Left ventricle myocardium inferior (tissue), 1 donor: ENCODE measurements at regions not wholly inside any gene's neighbourhood (a gene's known extent, or its start where the extent isn't known, plus 50 kb on each side); places are given as distances from the start of the nearest gene placed in this dataset.
"Not testable (repeated sequence)": the region's sequence is repeated elsewhere in the genome, so short reads cannot be mapped to it uniquely, and the experiment has no call there.

Experiments
- DNase-seq: peaks from one replicate; pipeline ENCODE4 v3.0.0-alpha.2; 2020
- H3K27ac ChIP-seq: fragments of 200-600 bp; replicated peaks from 2 replicates; pipeline ENCODE4 v1.8.0; 2021
- H3K27me3 ChIP-seq: fragments of 200-600 bp; 2 replicates; pipeline ENCODE4 v1.8.0; 2021; ENCODE audit warnings: low read depth
- H3K36me3 ChIP-seq: fragments of 200-600 bp; 2 replicates; pipeline ENCODE4 v1.8.0; 2021
- H3K4me1 ChIP-seq: fragments of 200-600 bp; 2 replicates; pipeline ENCODE4 v1.8.0; 2021
- H3K4me3 ChIP-seq: fragments of 200-600 bp; 2 replicates; pipeline ENCODE4 v1.8.0; 2021; ENCODE audit warnings: mild to moderate bottlenecking, moderate library complexity
- H3K9me3 ChIP-seq: fragments of 200-600 bp; replicated peaks from 2 replicates; pipeline ENCODE4 v1.8.0; 2021
- intact Hi-C: fragments of 100-400 bp; cut with micrococcal nuclease; formaldehyde crosslinking; loops from one replicate; pipeline ENCODE4 v1.11.0; 2022
- TF ChIP-seq, protein P1 (sequence below): fragments of 200-600 bp; IDR thresholded peaks from 2 replicates; pipeline ENCODE4 v1.8.0; 2021; ENCODE audit warnings: antibody characterized with exemption, mild to moderate bottlenecking, borderline replicate concordance
- donor health status: DM: no; HTN: yes; CAD: no; lungs with severe emphysema.

DNA sequence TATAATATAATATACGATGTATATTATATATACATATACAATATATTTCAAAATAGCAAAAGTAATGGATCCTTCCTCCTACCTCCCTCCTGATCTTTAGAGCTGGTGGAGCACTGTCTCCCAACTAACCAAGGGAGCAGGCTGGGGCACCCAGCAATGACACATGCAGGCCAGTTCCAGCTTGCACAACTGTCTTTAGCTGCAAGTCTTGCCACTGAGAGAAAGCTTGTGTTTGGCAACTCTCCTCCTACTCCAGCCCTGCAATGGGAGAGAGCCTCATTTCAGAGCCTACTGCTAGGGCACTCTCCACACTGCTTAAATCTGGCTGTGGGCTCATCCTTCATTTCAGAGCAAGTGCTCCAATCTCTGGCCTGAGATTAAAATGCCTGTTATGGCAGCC, 469.8 kb upstream of the OLFM3 start:
- no peaks in the 10 kb centered on the region for H3K9me3 ChIP-seq
- TF ChIP-seq, protein P1, sequence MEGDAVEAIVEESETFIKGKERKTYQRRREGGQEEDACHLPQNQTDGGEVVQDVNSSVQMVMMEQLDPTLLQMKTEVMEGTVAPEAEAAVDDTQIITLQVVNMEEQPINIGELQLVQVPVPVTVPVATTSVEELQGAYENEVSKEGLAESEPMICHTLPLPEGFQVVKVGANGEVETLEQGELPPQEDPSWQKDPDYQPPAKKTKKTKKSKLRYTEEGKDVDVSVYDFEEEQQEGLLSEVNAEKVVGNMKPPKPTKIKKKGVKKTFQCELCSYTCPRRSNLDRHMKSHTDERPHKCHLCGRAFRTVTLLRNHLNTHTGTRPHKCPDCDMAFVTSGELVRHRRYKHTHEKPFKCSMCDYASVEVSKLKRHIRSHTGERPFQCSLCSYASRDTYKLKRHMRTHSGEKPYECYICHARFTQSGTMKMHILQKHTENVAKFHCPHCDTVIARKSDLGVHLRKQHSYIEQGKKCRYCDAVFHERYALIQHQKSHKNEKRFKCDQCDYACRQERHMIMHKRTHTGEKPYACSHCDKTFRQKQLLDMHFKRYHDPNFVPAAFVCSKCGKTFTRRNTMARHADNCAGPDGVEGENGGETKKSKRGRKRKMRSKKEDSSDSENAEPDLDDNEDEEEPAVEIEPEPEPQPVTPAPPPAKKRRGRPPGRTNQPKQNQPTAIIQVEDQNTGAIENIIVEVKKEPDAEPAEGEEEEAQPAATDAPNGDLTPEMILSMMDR, result no peak

DNA sequence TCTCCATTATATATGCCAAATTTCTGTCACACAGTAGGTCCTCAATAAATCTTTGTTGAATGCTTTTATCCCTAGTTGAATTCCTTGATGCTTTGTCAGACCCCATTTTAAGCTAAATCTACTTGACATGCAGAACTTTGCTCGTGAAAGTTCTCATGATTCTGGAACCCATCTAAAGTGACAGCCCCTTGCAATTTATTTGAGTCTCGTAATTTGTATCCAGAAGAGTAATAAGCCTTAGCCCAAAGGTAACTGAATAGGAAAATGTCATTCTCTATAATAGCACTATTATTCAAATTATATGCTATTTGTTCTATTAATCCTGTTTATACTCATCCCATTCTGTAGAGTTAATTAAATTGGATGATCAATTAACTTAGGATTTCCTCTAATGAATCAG, 466.6 kb upstream of the OLFM3 start:
- no peak overlapping the region for H3K4me3 ChIP-seq
- H3K9me3 ChIP-seq, result no peaks in the 10 kb centered on the region
- H3K4me1 ChIP-seq, result no peaks in the 10 kb centered on the region
- no peak for DNase-seq
- H3K27me3 ChIP-seq, result no peaks in the 10 kb centered on the region
- intact Hi-C loops, result no loop called here
- H3K36me3 ChIP-seq, result no peaks in the 10 kb centered on the region
- TF ChIP-seq, protein P1, result no peak
- H3K27ac ChIP-seq, result no peak overlapping the region

More for the DNA sequence above, 469.8 kb upstream of the OLFM3 start:
- H3K4me1 ChIP-seq, result no peaks in the 10 kb centered on the region
- no peak overlapping the region for H3K27ac ChIP-seq
- DNase-seq, result no peak
- H3K36me3 ChIP-seq, result no peaks in the 10 kb centered on the region
- H3K4me3 ChIP-seq, result no peak overlapping the region
- no peaks in the 10 kb centered on the region for H3K27me3 ChIP-seq
- intact Hi-C loops, result no loop called here

DNA sequence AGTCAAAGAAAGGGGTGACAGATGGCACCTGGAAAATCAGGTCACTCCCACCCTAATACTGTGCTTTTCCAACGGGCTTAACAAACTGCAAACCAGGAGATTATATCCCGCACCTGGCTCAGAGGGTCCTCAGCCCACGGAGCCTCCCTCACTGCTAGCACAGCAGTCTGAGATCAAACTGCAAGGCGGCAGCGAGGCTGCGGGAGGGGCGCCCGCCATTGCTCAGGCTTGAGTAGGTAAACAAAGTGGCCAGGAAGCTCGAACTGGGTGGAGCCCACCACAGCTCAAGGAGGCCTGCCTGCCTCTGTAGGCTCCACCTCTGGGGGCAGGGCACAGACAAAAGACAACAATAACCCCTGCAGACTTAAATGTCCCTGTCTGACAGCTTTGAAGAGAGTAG, 445.6 kb upstream of the OLFM3 start:
- H3K4me3 ChIP-seq, H3K27ac ChIP-seq, DNase-seq, H3K36me3 ChIP-seq, H3K27me3 ChIP-seq, intact Hi-C loops, H3K4me1 ChIP-seq: not testable (repeated sequence)
- H3K9me3 ChIP-seq, result peaks cover 44% of the 10 kb centered on the region

DNA sequence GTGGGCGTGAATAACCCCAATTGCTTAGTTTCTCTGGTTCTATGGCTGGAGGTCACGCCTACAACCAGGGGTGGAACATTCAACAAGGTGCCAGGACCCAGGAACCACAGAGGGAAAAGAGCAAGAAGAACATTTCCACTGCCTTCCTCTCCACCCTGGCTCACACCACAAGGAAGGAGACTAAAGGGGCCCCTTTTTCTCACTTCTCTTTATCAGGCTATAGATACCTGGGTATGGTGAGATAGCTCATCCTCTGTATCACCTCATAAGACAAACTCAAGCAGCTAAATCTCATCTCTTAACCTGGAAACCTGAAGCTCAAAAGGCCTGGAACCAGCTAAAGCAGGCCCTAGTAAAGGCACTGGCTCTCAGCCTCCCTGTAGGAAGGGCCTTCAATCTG, 438.8 kb upstream of the OLFM3 start:
- Histone ChIP-seq H3K4me3 (no peak overlapping the region), H3K36me3 (no peaks in the 10 kb centered on the region), H3K9me3 (peaks cover 52% of the 10 kb centered on the region), H3K4me1 (no peaks in the 10 kb centered on the region), H3K27me3 (no peaks in the 10 kb centered on the region), H3K27ac (no peak overlapping the region)
- intact Hi-C loops, result no loop called here
- DNase-seq, result no peak
- TF ChIP-seq, protein P1, result no peak

DNA sequence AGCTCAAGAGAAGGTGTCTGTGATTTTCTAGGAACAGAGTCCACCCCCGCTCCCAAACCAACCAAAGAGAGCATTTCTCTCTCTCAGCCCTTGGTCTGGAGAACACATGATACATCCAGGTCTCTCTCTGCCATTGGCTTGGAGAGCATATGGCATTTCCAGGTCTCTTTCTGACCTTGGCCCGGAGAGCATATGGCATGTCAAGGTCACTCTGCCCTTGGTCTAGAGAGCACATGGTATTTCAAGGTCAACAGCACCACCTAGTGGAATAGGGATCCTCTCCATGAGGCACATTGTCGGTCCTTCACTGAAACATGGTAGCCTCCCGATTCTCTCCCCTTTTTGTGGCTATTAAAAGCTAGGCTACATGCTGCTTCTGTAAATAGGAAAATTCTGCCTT, 437.7 kb upstream of the OLFM3 start:
- Histone ChIP-seq H3K27ac (no peak overlapping the region), H3K27me3 (no peaks in the 10 kb centered on the region), H3K4me1 (no peaks in the 10 kb centered on the region), H3K9me3 (peaks cover 52% of the 10 kb centered on the region), H3K36me3 (no peaks in the 10 kb centered on the region), H3K4me3 (no peak overlapping the region)
- intact Hi-C loops, result no loop called here
- DNase-seq, result no peak
- TF ChIP-seq, protein P1, result no peak

DNA sequence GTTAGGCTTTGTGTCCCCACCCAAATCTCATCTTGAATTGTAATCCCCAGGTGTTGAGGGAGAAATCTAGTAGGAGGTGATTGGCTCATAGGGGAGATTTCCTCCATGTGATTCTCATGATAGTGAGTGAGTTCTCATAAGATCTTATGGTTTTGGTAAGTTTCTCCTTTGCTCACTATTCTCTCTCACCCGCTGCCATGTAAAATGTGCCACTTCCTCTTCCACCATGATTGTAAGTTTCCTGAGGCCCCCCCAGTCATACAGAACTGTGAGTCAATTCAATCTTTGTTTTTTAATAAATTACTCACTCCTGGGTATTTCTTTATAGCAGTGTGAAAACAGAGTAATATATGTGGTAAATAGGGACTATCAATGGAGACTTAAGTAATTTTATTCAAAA, 434.5 kb upstream of the OLFM3 start:
- no peaks in the 10 kb centered on the region for H3K36me3 ChIP-seq
- H3K4me1 ChIP-seq, result no peaks in the 10 kb centered on the region
- peaks cover 54% of the 10 kb centered on the region for H3K9me3 ChIP-seq
- no peak overlapping the region for H3K27ac ChIP-seq
- no peak overlapping the region for H3K4me3 ChIP-seq
- intact Hi-C loops, result no loop called here
- no peak for DNase-seq
- TF ChIP-seq, protein P1, result no peak
- no peaks in the 10 kb centered on the region for H3K27me3 ChIP-seq
